Cardiac septum (tissue), 1 donor: ENCODE measurements at regions not wholly inside any gene's neighbourhood (a gene's known extent, or its start where the extent isn't known, plus 50 kb on each side); places are given as distances from the start of the nearest gene placed in this dataset.

Source experiments
- DNase-seq: peaks from one replicate; pipeline ENCODE4 v3.0.0-alpha.2; 2020; ENCODE audit warnings: low spot score
- intact Hi-C: fragments of 100-400 bp; cut with DNase I; formaldehyde crosslinking; loops from one replicate; pipeline ENCODE4 v1.14.0; 2022
- donor health status: DM: no; HTN: no; CAD: no.

DNA sequence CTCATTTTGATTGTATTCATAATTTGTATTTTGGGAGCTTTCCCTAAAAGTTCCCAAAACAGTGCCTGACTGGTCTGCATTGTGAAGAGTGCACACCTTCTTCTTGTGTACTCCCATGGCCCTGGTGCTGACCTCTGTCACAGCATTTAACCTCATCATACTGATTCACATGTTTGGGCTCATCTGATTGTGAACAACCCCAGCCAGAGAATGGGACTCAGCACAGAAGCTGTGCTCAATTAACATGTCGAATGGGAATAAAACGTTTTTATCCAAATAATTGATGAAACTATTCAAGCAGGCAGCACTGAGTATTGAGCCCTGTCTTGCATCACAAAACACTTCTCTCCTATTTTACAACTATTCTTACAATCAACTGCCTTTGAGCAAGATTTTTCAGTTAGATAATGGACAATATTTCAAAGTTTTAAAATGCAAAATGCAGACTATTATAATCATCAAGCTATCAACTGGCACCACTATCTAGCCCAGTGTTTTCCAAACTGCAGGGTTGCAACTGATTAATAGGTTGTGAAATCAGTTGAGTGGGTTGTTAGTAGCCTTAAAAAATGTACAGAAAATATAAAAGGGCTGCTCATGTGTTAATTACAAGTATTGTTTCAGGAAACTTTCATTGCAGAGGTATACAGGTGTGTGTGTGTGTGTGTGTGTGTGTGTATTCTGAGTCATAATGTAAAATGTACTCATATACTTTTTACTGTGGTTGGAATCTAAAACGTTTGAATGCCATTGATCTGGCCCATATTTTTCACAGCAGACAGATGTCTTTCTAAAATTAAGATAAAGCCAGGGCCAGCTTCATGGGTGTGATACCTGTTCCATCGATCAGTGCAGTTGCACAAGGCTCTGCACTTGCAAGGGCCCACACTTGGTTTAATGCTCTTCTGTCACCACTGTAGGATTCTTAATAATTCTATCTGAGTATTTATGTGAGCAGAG is 190.5 kb downstream of the PIK3R1 start:
- intact Hi-C loops = no loop called here
- DNase-seq = no peak

- DNase-seq = no peak
- intact Hi-C loops = no loop called here
These were observed 191.2 kb downstream of the PIK3R1 start for GRCh38 chr5:68406767-68407241.

DNA sequence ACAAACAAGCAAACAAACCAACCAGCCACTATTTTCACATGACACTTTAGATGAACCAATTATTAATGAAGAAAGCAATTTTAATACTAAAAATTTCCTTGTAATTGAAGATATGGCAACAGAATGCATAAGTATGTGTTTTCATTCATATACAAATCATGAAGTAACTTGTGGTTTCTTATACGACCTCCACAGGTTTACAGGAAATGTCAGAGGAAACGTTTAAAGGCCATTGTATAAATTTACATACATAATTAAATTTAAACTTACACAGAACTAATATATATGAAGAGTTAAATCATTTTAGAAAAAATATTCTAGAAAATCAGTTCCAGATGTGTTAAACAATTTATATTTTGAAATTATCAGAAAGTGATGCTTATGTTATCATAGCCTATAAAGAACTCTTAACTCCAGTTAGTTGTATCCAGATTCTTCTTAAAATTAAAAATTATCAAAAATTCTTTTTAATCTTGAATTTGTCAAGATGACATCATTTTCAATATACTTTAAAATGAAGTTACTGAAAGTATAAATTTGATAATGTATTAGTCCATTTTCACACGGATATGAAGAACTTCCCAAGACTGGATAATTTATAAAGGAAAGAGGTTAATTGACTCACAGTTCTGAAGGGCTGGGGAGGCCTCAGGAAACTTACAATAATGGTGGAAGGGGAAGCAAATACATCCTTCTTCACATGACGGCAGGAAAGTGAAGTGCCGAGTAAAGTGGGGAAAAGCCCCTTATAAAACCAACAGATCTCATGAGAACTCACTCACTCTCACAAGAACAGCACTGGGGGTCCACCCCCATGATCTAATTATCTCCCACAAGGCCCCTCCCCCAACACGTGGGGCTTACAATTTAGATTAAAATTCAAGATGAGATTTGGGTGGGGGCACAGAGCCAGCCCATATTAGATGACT is 192.0 kb downstream of the PIK3R1 start:
- intact Hi-C loops = no loop called here
- DNase-seq = no peak

- intact Hi-C loops = no loop called here
These were observed 192.9 kb downstream of the PIK3R1 start for GRCh38 chr5:68408345-68408871.

DNA sequence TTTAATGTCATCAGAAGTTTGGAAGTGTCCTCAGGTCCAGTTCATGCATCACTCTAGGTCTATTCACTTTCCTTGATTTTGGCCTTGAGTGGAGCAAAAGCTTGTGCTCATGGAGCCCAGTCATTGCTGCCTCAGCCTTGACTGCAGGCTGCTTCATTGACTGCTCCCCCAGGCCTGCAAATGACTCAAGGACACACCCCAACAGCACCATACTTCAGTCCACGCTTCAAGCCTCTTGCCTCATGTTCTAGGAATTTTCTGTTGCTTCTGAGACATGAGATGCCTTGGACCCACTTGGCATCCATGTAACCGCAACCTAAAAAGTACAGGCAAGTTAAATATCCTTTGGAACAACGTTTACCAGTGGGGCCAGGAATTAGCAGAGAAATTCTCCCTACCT is 193.7 kb downstream of the PIK3R1 start:
- intact Hi-C loops = no loop called here
- no peak for DNase-seq

More at GRCh38 chr5:68408345-68408871, 192.9 kb downstream of the PIK3R1 start:
- DNase-seq = no peak

- intact Hi-C loops = no loop called here
- DNase-seq = no peak
These were observed 195.6 kb downstream of the PIK3R1 start for GRCh38 chr5:68411161-68411560.

DNA sequence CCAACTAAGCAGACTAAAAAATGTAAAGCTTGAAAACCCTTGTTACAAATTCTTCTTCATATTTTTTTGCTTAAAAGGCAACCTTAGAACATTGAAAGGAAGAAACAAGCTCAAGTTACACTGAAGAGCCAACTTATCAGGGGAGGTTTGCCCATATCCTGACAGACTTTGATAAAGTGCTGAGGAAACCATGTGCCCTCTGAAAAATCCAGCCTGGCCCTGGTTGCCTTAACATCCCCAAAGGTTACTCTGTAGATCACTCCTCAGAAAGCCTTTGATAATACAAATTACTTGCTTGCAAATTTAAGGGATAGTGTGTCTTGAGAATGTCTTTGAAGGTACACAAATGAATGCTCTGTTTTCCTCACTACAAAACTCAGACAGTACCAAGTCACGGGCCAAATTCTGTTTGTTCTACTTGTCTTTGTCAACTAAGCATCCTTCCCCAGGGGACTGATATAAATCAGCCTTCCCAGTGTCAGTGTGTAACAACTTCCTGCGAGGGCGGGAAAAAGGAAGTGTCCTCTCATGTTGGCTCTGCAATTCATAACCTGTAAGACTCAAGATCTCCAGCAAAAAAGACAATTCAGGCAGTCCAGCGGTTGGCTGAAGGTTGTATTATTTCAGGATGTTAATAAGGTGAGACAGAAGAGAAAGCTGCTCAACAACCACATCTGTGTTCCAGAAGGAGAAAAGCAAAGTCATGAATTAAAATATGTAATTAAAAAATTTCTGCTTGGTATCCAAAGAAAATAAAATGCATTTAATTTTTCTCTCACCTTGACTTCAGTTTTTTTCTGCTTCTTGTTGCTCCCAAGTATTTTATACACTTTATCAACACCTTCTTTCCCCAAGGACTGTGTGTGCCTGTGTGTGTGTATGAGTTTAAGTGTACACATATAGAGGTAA is 199.9 kb downstream of the PIK3R1 start:
- intact Hi-C loops = loop anchor here (5.0 kb wide), 1 partner anchor 38 kb away; no protein-coding TSS in a partner anchor
- DNase-seq = no peak

GRCh38 chr5:68416714-68417113 is 201.2 kb downstream of the PIK3R1 start:
- intact Hi-C loops = loop anchor here (5.0 kb wide), 1 partner anchor 39 kb away; no protein-coding TSS in a partner anchor
- no peak for DNase-seq

GRCh38 chr5:68418201-68418600 is 202.6 kb downstream of the PIK3R1 start:
- DNase-seq = no peak
- intact Hi-C loops = loop anchor here (5.0 kb wide), 1 partner anchor 41 kb away; no protein-coding TSS in a partner anchor

DNA sequence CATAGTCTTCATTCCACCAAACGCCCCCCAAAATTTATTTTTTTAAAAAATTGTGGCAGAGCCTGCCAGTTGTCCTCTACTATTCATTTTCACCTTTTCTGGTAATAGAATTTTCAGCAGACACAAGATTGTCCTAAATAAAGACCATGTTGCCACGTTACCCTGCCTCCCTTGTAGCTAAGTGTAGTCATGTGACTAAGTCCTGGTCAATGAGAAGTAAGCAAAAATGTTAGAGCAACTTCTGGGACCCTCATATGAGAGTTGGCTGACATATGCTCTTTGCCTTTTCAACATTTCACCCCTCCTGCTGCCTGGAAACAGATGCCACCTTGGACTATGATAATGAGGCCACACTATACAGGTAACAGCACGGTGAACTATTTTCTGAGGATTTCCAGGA is 203.1 kb downstream of the PIK3R1 start:
- intact Hi-C loops = loop anchor here (5.0 kb wide), 1 partner anchor 41 kb away; no protein-coding TSS in a partner anchor
- DNase-seq = no peak

GRCh38 chr5:68419081-68419636 is 203.6 kb downstream of the PIK3R1 start:
- intact Hi-C loops = loop anchor here (5.0 kb wide), 1 partner anchor 42 kb away; no protein-coding TSS in a partner anchor
- DNase-seq = no peak

- intact Hi-C loops = loop anchor here (5.0 kb wide), 1 partner anchor 43 kb away; no protein-coding TSS in a partner anchor
- DNase-seq = no peak
These were observed 204.3 kb downstream of the PIK3R1 start for GRCh38 chr5:68419637-68420452.

- peak; percentile 81 for DNase-seq
- intact Hi-C loops = no loop called here
These were observed 205.2 kb downstream of the PIK3R1 start for GRCh38 chr5:68420476-68421344.

- no peak for DNase-seq
- intact Hi-C loops = no loop called here
These were observed 206.1 kb downstream of the PIK3R1 start for GRCh38 chr5:68421485-68422220.

GRCh38 chr5:68423154-68423811 is 207.7 kb downstream of the PIK3R1 start:
- no peak for DNase-seq
- intact Hi-C loops = no loop called here
